ENCODE measurements at regions not wholly inside any gene's neighbourhood (a gene's known extent, or its start where the extent isn't known, plus 50 kb on each side); places are given as distances from the start of the nearest gene placed in this dataset.

DNA sequence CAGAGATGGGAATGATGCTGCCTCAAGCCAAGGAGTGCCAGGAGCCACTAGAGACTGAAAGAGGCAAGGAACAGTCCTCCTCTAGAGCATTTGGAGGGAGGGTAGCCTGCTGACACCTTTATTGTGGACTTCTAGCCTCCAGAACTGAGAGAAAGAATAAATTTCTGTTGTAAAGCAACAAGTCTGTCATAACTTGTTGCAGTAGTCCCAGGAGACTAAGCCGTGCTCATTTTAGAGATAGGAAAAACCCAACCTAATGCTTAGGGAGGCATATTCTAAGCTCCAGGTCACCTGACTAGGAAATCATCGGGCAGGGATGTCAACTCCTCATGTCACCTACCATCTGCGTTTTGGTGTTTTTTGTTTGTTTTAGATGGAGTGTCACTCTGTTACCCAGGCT is 345.4 kb upstream of the EEF2KMT start:
- no peak for DNase-seq (ENCODE audit: low read depth)

DNA sequence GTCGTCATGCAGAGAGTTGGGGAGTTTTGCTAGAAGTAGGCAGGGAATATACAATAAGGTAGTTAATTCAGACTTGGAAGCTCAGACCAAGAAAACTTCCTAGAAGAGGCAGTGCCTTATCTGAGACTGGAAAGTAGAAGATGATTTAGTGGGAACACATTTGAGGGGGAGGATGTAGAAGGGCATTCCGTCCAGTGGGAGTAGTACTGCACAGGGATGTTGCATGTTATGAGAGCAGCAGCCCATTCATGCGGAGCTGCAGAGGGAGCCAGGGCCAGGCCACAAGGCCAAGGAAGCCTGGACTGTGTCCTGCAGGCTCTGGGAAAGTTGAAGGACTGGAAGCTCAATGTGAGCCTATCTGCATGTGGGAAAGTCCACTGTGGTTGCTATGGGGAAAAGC is 344.5 kb upstream of the EEF2KMT start:
- no peak for DNase-seq (ENCODE audit: low read depth)

DNA sequence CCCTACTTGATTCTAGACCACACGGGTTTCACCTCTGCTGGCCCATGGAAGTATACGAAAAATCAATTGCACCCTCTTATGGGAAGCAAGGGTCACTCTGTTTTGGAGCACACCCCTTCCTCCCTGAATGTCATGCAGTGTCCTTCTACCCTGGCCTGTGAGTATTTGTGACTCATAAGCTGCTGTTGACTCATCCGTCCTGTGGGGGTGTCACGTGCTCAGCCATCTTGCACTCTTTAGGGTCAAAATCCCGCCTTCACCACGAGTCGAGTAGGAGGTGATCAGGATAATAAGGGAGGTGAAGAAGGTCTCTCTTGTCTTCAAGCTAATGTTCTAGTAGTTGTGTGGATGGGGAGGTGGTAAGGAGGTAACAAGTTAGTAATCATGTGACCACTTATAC is 341.0 kb upstream of the EEF2KMT start:
- no peak for DNase-seq (ENCODE audit: low read depth)

DNA sequence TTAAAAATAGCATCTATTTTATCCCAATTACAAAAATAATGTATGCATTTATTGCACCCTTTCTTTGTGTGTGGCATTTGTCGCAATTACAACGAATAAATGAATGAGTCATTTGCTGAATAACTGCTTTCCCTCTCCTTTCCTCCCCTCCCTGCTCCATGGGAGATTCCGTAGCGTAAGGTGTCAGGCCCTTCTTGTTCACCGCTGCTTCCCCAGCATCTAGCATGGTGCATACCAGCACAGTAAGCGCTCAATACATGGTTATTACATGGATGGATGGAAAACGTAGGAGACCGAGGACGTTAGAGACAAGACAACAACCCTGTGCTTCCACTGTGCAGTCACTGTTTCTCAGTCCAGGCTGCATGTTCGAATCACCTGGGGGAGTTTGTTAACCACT is 336.0 kb upstream of the EEF2KMT start:
- no peak for DNase-seq (ENCODE audit: low read depth)

DNA sequence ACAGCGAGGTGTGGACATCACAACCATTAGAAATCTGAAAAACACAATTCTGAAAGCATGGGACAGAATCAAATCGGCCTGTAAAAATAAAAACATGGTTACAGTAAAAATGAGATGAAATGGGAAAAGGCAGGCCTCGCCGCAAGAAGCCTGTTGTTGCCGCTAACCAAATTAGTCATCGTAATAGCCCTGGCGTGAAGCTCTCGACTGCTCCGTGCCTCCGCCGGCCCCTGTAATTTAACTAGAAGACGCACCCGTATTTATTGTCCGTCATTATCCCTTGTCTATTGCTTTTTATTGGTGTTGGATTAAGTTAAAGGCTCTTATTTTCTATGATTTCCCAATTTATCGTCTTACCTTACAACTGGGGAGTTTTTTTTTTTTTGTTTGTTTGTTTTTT is 334.6 kb upstream of the EEF2KMT start:
- no peak for DNase-seq (ENCODE audit: low read depth)

DNA sequence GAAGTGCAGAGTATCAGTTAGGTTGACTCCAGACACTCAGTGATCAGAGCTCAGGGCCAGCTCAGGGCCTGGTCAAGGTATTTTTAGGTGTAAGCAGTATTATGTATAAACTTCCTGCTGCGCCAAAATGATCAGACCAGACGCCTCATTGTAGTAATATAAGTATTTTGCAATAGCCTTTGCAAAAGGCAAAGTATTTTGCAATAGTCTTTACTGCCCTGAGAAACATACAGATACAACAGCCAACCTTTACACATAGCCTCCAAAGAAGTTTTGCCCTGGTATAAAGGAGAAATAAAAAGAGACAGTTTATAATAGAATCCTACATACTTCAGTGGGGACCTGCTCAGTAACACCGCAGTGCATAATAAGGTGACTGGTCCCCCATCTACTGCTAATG is 333.0 kb upstream of the EEF2KMT start:
- no peak for DNase-seq (ENCODE audit: low read depth)

DNA sequence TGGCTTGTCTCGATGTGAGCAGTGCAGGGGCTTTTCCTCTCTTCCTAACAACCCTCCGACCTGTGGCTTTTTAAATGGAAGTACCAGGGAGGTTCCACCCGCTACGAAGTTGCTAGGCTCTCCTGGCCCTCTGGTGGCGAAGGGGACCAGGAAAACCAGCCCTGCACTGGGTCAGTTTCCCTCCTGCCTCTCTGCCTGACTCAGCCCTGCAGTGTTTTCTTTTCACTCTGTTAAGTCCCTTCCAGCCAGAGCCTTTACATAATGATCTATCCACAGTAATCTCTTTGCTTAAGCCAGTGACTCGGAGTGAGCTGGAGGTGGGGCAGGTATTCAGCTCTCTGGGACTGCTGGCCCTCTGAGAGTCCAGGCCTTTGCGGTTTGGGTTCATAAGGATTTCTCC is 331.3 kb upstream of the EEF2KMT start:
- no peak for DNase-seq (ENCODE audit: low read depth)

DNA sequence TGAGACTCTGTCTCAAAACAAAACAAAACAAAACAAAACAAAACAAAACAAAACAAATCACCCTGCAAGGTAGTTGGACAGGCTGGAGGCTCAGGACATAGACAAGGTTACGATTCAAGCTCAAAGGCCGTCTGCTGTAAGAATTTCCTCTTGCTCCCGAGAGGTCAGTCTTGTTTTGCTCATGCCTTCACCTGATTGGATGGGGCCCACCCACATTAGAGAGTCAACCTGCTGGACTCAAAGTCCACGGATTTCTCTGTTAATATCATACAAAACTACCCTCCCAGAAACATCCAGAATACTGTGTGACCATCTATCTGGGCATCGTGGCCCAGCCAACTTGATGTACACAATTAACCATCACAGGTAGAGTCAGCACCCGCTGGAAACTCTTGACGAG is 330.0 kb upstream of the EEF2KMT start:
- DNase-seq (ENCODE audit: low read depth): no peak

DNA sequence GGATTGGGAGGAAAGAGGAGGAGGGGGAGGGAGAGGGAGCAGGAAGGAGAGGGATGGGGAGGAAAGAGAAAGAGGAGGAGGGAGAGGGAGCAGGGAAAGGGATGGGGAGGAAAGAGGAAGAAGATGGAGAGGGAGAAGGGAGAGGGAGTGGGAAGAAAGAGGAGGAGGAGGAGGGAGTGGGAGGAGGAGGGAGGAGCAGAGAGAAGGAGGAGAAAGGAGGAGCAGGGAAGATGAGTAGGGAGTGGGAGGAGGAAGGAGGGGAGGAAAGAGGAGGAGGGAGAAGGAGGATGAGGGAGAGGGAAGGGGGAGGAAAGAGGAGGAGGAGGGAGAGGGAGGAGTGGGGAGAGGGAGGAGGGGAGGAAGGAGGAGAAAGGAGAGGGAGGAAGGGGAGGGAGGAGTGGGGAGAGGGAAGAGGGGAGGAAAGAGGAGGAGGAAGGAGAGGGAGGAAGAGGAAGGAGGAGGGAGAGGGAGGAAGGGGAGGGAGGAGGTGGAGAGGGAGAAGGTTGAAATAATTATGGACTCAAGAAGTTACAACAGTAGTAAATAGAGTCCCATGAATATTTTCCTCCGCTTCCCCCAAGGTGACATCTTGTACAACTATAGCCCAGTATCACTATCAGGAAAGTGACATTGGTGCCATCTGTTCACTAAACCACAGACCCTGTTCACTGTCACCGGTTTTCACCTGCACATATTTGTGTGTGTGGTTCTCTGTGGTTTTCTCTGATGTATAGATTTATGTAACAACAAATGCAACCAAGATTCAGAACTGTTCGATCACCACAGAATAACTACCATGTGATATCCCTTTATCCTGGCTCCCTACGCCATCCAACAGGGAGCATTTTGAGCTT is 325.3 kb upstream of the EEF2KMT start:
- DNase-seq (ENCODE audit: low read depth): no peak

DNA sequence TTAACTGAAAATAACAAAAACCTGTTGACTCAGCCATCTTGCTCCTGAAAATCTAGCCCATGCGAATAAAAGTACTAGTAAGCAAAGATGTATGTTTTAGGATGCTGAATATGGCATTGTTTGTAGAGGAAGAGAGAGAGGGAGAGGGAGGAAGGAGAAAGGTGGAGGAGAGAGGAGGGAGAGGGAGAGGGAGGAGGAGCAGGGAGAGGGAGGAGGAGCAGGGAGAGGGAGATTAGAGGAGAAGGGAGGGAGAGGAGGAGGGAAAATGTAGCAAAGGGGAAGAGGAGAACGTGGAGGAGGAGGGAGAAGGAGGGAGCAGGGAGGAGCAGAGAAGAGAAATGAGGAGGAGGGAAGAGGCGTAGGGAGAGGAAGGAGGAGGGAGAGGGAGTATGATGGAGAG is 324.5 kb upstream of the EEF2KMT start:
- no peak for DNase-seq (ENCODE audit: low read depth)

DNA sequence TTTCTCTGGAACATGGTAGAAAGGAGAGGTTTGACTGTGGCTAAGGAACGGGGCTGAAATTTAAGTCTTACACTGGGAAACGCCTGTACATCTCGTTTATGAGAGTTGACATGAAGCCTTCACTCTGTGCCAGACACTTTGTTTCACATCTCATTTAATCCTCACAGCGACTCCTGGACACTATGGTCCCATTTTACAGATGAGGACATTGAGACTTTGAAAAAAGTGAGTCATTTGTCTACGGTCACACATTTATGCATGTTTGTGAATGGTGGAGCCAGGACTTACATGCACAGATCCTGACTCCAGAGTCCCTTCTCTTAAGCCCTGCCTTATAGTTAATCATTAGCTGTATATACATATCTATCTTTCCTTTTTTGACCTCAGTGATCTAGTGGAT is 318.4 kb upstream of the EEF2KMT start:
- DNase-seq (ENCODE audit: low read depth): no peak

DNA sequence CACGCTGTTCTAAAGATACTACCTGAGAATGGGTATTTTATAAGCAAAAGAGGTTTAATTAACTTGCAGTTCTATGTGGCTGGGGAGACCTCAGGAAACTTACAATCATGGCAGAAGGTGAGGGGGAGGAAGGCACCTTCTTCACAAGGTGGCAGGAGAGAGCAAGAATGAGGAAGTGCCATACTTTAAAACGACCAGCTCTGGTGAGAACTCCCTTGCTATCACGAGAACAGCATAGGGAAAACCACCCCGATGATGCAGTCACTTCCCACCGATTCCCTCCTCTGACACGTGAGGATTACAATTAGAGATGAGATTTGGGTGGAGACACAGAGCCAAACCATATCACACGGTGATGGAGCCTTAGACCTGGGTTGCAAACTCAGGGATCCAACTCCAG is 317.5 kb upstream of the EEF2KMT start:
- DNase-seq (ENCODE audit: low read depth): no peak

DNA sequence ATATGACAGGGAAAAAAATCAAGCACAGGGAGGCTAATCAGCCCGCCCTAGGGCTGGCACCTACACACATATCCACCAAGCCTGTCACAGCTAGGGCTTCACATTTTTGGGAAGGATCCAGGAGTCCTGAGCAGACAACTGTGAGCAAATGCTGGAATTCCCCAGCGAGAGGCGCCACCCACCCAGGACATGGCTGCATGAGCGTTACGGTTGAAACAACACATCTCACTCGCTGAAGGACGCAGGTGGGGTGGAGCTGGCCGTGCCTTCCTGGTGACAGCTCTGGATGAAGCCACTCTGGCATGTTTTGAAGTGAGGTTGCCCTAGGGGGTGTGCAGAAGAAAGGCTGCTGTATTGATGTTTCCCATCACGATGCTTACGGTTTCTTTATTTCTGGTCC is 315.1 kb upstream of the EEF2KMT start:
- no peak for DNase-seq (ENCODE audit: low read depth)

DNA sequence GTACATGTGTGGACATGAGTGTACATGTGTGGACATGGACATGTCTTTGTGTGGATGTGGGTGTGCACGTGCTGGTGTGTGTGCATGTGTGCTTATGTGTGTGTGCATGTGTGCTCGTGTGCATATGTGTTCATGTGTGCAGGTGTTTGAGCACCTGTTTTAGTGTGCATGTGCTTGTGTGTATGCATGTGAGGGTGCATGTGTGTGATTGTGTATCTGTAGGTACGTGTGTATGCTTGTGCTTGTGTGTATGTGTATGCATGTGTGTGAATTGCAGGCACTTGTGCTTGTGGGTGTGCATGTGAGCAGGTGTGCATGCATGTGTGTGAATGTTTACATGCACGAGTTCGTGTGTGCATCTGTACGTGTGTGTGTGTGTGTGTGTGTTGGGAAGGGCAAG is 300.6 kb upstream of the EEF2KMT start:
- DNase-seq (ENCODE audit: low read depth): no peak

DNA sequence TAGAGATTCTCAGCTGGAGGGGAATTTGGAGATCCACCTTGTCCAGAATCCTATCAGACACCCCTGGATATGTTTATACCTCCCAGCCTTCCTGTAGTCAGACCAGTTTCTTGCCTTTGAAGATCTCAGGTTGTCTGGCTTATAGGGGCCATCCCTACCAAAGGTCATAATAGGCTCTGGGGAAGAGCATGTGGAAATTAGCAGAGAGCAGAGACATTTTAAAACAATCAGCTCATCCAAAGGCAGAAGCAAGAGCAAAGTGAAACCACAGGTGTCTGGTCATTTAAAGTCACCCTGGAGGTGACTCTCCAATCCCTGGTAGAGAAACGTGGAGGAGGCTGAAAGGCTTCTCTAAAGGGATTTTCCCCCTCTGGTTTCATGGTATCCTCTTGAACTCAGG is 299.3 kb upstream of the EEF2KMT start:
- DNase-seq (ENCODE audit: low read depth): no peak

DNA sequence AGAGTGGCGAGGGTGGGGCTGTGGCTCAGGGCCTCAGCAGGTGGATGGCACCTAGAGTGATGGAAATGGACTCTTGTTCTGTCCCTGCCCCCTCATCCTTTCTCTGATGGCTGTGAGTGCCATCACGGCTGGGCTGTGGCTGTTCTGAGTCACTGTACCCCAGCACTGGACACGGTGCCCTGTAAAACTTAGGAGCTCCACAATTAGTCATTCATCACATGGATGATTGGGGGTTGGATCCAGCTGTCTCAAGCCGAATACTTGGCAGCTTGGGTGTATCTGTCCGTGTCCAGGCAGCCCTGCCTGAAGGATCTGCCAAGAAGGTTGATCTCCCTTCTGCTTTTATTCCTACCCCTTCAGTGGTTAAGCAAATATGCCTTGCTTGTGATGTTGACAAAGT is 295.5 kb upstream of the EEF2KMT start:
- DNase-seq (ENCODE audit: low read depth): no peak

DNA sequence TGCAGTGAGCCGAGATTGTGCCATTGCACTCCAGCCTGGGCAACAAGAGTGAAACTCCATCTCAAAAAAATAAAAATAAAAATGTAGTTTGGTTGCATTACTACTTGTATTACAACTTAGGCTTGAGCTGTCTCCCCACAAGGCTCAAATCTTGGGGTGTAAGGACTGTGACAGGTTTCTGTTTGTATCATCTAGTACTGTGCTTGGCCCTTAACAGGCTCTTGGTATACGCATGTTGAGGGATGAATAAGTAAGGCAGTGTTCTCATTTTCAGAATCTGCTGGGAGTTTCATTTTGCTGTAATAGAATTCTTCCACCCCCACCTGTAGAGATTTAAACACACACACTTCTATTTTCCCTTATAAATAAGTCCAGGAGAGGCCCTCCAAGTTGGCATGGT is 289.4 kb upstream of the EEF2KMT start:
- DNase-seq (ENCODE audit: low read depth): no peak

DNA sequence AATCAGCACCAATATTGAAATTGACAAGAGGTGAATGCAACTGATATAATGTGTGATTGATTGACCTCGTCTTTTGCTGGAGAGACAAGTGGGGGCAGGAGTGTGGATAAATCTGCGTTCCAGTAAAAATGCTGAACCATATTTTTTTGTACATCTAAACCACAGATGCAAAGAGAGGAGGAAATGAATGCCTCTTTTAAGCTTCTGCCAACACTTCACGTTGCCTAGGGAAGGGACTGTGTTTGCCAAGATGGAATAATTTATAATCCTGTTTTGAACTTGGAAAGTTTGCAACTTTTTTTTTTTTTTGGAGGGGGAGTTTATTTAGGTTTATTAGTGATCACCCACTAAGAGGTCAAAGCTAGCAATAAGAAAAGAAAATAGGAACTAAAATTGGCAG is 288.2 kb upstream of the EEF2KMT start:
- DNase-seq (ENCODE audit: low read depth): no peak

DNA sequence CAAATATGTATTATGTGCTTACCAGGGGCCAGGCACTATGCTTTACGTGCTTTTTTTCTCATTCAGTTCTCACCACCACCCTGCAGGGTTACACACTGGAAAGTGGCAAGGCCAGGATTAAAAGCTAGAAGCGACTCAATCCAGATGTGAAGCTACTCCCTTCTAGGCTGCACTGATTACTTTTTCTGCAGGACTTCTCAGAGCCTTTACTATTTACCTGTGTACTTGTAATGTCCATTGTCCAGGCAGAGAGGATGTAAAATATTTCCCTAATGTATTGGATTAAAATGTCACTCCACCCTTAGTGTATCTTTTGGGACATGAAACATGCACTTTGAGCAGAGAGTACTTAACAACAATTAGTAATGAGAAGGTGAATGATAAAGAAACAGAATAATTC is 287.5 kb upstream of the EEF2KMT start:
- DNase-seq (ENCODE audit: low read depth): no peak

DNA sequence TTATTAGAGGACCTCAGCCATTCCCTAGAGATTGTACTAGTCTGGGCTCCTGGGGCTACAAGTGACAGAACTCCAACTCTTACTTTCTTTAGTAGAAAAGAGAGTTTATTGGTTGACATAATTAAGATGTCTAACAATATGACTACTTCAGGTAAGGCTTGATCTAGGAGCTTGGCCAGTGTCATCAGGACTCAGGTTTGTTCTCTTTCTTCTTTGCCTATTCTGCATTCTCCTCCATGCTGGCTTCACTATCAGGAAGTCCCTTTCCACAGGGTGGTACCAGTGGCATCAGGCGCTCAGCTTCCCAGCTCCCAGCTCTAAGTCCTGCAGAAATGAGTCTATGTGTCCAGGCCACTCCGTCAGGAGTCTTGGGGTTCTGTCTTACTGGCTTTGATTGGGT is 286.1 kb upstream of the EEF2KMT start:
- no peak for DNase-seq (ENCODE audit: low read depth)

DNA sequence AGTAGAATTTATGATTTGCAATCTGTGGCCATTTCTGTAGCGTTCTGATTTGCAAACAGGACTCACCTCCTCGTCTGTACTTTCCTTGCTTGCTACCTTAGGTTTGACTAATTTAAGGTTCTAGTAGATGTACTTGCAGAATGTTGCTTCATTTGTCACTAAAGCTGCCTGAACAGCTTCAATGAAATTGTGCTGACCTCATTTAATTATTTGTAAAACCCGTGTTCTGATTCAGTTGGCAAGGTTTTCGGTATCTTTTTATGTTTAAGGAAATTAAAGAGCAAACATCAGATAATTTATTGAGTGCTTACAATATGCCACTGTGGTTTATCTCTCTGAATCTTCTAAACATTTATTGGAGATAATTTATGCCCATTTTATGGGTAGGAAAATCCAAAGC is 284.9 kb upstream of the EEF2KMT start:
- no peak for DNase-seq (ENCODE audit: low read depth)

DNA sequence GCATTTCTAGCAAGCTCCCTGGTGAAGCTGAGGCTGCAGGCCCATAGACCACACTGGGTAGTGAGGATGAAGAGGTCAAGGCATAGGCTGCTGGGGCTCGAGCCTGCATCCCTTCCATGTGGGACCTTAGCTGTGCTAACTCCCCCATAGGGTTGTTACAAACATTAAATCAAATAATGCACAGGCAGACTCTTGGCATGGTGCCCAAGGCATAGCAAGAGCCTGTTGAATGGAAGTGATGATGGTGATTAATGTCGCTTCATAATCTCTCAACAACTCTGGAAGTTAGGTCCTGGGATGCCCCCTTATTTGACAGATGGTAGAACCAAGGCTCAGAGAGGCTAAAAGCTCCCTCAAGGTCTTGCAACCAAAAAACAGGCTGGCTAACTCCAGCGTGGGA is 283.9 kb upstream of the EEF2KMT start:
- no peak for DNase-seq (ENCODE audit: low read depth)

DNA sequence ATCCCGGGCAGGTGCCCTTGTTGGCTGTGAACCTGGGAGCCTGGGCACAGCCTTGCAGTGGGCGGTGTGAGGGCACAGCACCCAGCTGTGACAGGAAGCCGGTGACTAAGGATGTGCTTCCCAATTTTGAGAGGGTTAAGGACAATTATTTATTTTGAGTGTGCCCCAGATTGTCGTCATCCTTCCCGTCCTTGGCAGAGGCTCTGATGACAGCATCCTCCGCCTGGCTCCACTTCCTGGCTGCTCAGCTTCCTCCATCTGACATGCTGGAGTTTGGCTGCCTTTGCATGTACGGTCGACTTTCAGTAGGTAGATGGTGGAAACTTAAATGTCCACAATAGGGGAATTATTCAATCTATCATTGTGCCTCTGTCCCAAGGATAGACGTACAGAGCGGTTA is 282.4 kb upstream of the EEF2KMT start:
- no peak for DNase-seq (ENCODE audit: low read depth)

DNA sequence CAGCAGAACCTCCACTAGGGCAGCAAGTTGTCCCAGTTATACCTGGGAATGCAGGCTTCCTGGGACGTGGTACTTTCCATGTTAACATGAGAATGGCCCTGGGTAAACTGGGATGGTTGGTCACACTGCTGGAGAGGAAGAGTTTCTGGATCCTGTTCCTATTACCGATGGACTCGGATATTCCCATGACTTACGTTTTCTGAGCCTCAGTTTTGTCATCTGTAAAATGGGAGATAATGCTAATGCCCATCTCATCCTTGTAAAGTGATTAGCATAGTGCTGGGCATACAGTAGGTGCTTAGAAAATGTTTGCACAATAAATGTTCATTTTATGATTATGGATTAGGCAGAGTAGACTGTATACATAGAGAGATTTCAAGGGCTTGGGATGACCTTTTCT is 280.9 kb upstream of the EEF2KMT start:
- no peak for DNase-seq (ENCODE audit: low read depth)

All from stimulated activated CD8-positive, alpha-beta memory T cell treated with anti-CD3 and anti-CD28 coated beads, Interleukin-15, amount 100 ng/mL, for 24 hours (primary cell).